Right ventricle myocardium superior (tissue), 1 donor: ENCODE measurements at regions not wholly inside any gene's neighbourhood (a gene's known extent, or its start where the extent isn't known, plus 50 kb on each side); places are given as distances from the start of the nearest gene placed in this dataset.
A peak's percentile ranks its signal among the peaks of the same experiment; 100 is the strongest.

Source experiments
- ATAC-seq: fragments of 200-7000 bp; cut with Tn5 transposase; one replicate; pipeline ENCODE4 v1.9.1; 2020; ENCODE audit warnings: mild to moderate bottlenecking; ENCODE audit not compliant: poor library complexity
- DNase-seq: peaks from one replicate; pipeline ENCODE4 v3.0.0-alpha.2; 2020
- intact Hi-C: fragments of 100-400 bp; cut with DNase I; formaldehyde crosslinking; loops from one replicate; pipeline ENCODE4 v1.11.2; 2022
- donor health status: DM: no; HTN: yes; CAD: no; lungs with severe emphysema.

DNA sequence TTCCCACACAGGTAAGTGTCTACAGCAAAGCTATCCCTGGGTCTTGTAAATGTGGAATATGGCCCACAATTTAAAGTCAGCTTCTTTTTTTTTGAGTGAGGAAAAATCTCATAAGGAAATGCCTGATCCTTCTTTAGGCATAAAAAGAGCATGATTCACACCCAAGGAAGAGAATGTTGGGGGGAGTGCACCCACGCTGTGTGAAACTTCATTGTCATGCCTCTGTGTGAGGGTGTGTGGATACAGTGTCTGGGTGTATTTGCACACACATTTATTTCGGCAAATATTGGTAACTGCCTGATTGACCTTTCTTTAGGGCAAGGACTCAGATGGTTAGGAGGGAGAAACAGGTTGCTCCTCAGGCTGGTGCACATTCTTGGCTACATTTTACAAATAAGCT, 196.8 kb upstream of the STXBP6 start:
- ATAC-seq: no peak
- no peak for DNase-seq
- intact Hi-C loops: no loop called here

DNA sequence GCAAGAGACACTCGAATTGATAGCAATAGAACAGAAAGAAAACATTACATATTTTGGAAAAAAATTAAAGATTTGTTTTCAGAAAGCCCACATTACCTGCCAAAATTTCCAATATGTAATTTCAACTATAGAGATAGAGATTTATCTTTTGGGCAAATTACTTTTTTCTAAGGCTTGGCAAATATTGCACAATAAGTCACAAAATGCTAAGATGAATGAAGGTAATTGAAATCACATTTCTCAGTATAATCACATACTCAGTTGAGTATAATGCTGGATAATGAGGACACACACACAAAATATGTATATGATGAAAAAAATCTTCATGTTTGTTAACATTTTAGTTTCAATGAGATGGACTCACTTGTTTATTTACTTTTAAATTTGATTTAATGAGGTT, 189.2 kb upstream of the STXBP6 start:
- ATAC-seq: no peak
- intact Hi-C loops: no loop called here
- DNase-seq: no peak

DNA sequence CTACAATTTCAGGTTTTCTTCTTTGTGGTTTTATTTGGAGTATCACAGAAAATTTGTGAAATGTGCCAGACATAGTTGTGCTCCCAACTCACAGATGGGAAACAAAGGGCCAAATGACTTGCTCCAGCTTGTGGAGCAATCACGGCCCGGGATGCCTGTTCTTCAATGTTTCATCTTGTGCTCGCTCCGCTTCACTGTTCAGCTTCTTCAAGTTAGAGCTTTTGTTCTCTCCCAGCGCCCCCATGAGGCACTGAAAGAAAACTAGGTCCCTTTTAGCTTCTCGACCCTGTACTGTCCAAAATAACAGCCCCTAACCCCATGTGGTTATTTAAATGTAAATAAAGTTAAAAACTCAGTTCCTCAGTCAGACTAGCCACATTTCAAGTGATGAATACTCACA, 187.9 kb upstream of the STXBP6 start:
- ATAC-seq (no peak), DNase-seq (peak; percentile 31)
- intact Hi-C loops: no loop called here

DNA sequence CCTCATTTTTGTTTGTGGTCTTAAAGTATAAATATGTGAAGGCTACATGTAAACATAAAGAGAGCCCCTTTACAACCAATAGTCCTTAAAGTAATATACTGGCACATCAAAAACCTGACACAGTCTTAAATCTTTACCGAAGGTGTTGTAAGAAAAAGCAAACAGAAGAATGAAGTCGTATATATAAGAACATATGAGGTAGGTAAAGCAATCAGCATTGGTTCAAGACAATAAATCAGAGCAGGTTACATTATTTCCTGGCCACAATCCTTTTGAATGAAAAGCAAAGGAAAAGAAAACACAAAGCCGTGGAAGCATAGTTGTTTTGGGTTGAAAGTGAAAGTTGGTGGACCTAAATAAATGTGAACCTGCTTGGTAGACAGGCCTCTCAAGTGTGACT, 183.7 kb upstream of the STXBP6 start:
- intact Hi-C loops: no loop called here
- DNase-seq: no peak
- no peak for ATAC-seq

DNA sequence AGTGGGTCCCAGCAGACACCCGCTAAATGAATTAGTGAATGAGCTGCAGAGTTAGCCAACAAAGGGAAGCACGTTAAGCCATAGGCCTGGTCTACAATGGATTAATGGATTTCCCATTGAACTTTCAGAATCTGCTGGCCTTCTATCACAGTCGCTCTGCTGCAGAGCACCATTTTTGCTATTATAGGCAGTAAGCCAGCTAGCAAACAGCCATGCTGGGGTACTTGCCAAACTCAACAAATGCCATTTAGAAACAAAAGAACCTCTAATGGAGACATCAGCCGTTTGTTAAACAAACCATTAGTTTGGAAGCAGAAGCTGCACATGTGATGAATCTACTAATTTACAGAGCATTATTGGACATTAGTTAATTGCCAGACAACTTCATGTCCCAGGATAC, 181.1 kb upstream of the STXBP6 start:
- DNase-seq: no peak
- intact Hi-C loops: no loop called here
- no peak for ATAC-seq

DNA sequence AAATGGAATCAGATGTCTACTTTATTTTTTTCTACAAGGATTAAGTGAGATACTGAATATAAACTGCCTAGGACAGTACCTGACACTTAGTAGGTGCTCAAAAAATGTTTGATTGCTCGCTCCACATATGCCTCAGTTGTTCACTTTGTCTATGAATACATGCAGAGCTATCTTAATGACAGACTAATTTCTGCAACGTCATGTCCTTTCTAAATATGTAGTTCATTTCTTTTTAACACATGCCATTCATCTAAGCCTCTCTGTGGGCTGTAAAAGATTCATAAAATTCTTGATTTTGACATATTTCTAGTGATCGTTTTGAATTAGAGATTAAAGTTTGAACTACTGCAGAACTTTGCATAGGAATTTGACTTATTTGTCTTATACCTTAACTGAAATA, 176.3 kb upstream of the STXBP6 start:
- no peak for ATAC-seq
- DNase-seq: no peak
- intact Hi-C loops: no loop called here

DNA sequence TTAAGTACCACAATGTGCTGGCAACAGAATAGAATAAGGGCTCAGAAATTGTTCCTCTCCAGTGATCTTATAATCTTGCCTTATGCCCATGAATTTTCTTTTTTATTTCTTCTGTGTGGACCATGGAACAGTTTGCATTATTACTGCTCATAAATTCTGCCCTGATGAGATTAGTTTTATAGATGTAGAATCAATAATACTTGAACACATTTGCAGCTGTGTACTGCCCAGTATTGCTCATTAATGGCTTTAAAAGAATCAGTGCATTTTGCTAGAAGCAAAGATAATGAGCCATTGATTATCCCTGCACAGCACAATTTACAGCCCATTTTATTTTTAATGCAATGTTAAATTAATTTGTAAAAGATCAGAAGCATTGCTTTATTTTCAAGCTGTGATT, 172.3 kb upstream of the STXBP6 start:
- ATAC-seq (no peak), DNase-seq (no peak)
- intact Hi-C loops: no loop called here

DNA sequence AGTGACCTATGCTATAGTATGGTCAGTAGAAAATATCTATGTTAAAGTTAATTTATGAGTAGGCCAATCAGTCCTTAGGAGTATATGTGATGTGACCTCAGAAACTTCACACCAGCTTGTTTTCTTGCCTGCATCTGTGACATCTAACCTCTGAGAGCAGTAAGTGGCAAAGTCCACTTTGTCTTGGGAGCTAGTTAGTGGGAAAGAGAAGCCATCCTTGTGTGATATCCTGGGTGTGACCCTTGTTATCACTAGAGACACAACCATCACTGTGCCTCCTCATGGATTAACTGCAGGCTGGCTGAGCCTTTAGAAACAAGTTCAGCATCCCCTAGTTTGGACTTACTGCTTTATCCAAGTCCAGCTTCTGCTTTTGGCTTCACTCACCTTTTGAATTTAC, 170.6 kb upstream of the STXBP6 start:
- intact Hi-C loops: no loop called here
- DNase-seq (no peak), ATAC-seq (no peak)

DNA sequence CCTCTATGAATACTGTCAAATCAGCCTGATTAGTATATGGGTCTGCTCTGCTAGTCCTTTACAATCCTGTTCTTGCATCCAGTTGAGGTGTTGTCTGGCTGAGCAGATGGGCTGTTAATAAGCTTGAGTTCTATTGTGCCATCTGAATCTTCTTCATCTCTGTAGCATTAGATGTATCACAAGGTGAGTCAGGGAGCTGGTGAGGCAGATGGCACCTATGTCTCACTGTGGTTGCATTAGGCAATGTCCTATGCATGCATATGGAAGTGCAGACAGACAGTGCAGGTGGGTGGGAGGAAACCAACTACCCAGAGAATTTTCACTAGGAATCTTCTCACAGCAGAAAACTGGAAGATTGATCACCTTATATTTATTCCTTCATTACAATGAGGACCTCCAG, 165.7 kb upstream of the STXBP6 start:
- intact Hi-C loops: no loop called here
- ATAC-seq (no peak), DNase-seq (no peak)

DNA sequence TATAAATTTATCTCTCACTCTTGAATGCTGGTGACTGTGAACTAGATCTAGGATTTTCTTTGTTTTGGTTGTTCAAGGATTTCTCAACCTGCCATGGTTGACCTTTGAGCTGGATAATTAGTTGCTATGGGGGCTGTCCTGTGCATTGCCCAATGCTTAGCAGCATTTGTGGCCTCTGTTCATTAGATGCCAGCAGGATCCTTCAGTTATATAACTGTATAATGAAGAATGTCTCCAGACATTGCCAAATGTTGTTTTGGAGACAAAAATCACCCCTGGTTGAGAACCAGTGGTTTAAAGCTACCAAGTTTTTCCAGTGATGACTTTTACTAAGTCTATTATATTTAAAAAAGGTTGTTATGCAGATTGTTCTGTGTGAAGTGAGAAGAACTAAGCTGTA, 147.9 kb upstream of the STXBP6 start:
- ATAC-seq (no peak), DNase-seq (no peak)
- intact Hi-C loops: no loop called here

DNA sequence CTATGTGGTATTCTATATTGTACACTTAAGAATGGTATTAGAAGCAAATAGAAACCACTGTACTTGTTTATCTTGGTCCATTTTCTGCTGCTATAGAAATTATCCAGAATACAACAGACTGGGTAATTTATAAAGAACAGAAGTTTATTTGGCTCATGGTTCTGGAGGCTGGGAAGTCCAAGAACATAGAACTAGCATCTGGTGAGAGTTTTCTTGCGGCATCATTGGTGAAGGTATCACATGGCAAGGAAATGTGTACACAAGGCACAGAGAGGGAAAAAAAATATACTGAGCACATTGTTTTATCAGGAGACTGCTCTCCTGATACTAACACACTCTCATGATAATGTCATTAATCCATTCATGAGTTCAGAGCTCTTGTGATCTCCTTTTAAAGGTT, 130.3 kb upstream of the STXBP6 start:
- DNase-seq: no peak
- intact Hi-C loops: no loop called here
- no peak for ATAC-seq

DNA sequence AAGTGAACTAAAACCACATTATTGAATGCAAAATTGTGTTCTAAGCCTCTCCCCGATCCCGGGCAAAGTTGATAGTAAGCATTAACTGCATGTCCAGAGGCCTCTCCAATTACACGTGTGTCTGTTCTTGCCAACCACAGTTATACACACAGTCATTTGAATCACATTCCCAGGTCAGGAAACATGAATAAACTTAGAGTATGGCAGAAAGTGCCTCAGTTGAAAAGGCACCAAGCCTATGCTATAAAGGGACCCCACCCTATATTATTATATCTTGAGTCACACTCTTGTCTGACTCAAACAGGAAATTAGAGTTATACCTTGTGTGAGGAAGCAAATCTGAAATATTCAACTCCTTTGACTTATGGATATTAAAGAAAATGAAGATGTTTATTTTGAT, 128.3 kb upstream of the STXBP6 start:
- intact Hi-C loops: no loop called here

DNA sequence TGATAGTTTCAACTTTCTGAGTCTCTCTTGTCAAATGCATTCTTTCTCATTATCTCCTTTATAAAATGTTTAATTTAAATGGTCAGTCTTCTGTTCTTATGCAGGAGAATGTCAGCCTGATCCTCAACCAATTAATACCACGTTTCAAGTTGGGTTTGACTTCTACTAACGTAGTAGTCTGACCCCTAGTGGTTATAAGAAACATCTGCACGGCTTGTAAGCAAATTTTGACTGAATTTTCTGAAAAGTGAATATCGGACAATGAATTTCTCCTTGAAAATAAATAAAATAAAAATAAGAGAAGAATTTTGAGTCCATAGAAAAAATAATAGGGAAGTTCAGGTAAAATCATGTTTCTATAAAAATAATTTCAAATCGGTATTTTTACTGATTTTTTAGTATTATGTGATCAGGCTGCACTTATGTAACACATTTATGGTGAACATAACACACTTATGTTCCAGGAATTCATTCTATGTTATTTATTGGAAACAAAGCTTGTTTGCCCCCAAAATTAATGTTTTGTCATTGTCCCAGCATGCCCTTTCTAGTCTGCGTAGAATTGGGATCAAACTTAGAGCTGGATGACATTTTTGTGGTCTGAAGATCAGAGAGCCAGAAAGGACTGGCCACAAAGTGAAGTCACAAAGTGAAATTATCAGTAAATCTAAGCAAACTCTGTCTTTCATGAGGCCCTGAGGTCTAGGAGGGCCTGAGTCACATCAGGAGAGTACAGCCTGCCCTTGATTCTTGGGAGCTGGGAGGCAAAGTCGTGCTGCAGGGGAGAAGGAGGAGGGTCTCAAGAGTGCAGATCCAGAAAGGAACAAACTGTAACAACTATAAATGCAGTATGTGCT, 101.2 kb upstream of the STXBP6 start:
- ATAC-seq (peak; percentile 66), DNase-seq (no peak)
- intact Hi-C loops: loop anchor here (5.0 kb wide), 1 partner anchor 414 kb away; no protein-coding TSS in a partner anchor

More for the DNA sequence above, 128.3 kb upstream of the STXBP6 start:
- ATAC-seq: no peak
- DNase-seq: no peak

DNA sequence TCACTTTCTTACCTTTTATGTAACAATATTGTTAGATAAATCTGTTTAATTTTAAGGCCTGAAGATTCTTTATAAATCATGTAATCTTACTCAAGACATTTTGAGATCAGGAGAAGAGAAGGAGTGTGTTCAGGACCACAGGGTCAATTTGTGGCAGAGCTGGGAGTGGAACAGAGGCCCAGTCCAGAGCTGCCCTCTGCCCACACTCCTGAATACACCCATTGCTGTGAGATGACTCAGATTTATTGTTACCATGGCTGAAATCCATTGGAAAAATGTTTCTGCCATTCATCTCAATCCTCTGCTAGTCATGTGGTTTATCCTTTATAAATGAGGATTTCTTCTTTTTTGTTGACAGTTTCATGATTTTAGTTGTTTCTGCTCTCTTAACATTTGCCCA, 100.5 kb upstream of the STXBP6 start:
- DNase-seq (no peak), ATAC-seq (no peak)
- intact Hi-C loops: loop anchor here (5.0 kb wide), 1 partner anchor 413 kb away; no protein-coding TSS in a partner anchor

DNA sequence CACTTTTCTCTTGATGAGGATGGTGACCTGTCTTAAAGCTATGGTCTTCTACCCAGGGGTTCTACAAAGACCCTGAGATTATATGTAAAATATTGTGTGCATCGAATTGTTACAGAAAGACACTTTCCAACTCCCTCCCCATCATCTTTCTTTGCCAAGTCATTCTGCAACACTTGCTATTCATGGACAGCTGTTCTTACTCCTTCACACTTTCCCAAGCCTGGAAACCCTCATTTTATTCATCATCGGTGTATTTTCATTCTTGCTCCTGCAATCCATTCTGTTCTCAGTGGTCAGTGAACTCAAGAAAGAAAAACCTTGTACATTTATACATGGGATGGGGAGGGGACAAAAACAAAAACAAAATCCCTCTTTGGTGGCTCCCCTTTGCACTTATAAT, 90.5 kb upstream of the STXBP6 start:
- DNase-seq (no peak), ATAC-seq (no peak)
- intact Hi-C loops: no loop called here

DNA sequence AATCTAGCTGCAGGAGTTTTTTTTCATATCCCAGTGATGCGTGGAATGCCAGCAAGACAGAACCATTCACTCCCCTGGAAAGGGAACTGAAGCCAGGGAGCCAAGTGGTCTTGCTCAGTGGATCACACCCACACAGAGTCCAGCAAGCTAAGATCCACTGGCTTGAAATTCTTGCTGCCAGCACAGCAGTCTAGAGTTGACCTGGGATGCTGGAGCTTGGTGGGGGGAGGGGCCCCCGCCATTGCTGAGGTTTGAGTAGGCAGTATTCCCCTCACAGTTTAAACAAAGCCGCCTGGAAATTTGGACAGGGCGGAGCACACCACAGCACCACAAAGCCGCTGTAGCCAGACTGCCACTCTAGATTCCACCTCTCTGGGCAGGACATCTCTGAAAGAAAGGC, 86.9 kb upstream of the STXBP6 start:
- intact Hi-C loops: no loop called here

DNA sequence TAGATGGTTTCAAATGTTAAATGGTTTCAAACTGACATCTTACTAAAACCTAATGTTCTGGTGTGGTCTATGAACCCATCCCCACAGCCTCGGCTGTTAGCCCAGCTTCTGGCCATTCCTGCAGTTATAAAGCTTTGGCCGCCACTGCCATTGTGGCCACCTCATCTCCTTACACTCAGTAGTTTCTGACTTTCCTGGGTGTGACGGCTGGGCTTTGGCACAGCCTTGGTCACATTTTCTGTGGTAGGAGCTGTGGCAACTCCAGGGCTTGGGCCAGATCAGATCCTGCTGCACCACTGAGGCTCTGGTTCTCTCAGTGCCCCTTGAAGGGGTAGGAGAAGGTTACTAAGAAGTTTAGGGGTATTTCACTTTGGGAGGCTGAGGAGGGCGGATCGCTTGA, 84.2 kb upstream of the STXBP6 start:
- ATAC-seq: no peak
- no peak for DNase-seq
- intact Hi-C loops: loop anchor here (5.0 kb wide), 2 partner anchors 82 to 327 kb away; partner anchors contain the start of gene STXBP6

More for the DNA sequence above, 86.9 kb upstream of the STXBP6 start:
- no peak for DNase-seq
- ATAC-seq: no peak

DNA sequence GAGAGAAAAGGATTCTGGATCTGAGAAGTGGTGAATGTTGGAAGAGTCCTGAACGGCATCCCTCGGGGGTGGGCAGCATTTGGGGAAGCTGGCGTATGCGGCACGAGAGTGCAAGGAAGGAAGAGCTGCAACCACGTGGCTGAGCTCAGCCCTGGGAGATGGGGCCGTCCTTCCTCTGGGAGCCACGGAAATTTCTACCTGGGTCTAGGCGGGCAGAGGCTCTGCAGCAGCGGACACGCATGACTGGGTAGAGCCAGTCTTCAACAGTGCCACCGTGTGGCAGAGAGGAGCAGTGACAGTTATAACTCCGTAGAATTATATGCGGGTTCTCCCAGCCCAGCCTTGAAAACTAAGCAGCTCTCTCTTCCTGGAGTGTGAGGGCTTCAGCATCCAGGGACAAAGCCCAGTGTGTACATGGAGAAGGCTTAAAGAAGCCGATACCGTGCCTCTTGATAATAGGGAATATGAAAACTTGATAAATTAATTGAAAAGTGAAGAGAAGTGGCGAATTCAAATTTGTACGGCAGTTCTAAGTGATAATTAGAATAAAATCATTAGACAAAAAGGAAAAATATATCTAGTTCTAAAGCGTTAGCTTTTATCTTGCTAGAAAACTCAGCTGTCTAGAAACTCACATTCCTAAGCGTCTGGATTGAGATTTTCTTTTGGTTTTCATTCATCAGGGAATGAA, 82.9 kb upstream of the STXBP6 start:
- peak; percentile 67 for DNase-seq
- peak; percentile 98 for ATAC-seq
- intact Hi-C loops: loop anchor here (5.0 kb wide), 2 partner anchors 81 to 326 kb away; partner anchors contain the start of gene STXBP6

DNA sequence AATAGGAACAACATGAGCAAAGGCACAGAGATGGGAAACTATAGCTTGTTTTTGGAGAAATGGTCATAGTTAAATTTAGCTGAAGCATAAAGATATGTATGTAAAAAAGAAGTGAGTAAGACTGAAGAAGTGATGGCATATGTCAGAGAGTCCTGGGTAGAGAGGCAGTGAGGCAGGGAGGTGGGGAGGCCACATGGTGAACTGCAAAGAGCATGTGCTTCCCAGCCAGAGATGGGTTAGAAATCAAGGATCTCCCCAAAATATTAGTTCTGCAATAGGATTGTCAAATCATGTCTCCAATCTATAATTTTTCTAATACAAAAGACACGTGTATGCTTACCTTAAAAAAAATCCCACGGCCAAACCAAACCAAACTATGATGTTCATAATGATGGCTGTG, 82.1 kb upstream of the STXBP6 start:
- ATAC-seq (no peak), DNase-seq (no peak)
- intact Hi-C loops: loop anchor here (5.0 kb wide), 2 partner anchors 80 to 325 kb away; partner anchors contain the start of gene STXBP6

DNA sequence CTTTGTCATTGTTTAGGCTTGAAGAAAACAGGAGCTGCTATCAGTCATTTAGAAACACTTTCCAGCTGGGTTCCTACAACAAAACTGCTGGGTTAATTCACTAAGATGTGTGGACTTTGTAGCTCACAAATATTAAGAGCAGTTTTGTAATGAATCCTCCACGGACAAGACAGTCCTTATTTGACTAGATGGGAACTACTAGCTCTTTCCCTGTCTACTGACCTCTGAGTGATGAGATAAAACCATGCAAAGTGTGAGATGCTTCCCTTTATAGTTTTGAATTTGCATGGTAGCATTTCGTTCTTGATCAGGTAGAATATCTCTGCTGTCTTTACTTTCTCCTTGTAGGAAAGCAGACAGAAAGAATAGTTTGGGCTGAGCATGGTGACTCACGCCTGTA, 72.9 kb upstream of the STXBP6 start:
- no peak for DNase-seq
- intact Hi-C loops: no loop called here
- ATAC-seq: no peak
